HG03196 (cell line): ENCODE measurements at regions not wholly inside any gene's neighbourhood (a gene's known extent, or its start where the extent isn't known, plus 50 kb on each side); places are given as distances from the start of the nearest gene placed in this dataset.
"Not testable (repeated sequence)": the region's sequence is repeated elsewhere in the genome, so short reads cannot be mapped to it uniquely, and the experiment has no call there.

Experiments used
- ATAC-seq: cut with Tn5 transposase; IDR thresholded peaks from one replicate; pipeline ENCODE4 v1.9.1; 2021; ENCODE audit not compliant: unreplicated experiment

GRCh38 chr21:15640113-15640512 is 89.7 kb upstream of the USP25 start:
- not testable (repeated sequence) for ATAC-seq

DNA sequence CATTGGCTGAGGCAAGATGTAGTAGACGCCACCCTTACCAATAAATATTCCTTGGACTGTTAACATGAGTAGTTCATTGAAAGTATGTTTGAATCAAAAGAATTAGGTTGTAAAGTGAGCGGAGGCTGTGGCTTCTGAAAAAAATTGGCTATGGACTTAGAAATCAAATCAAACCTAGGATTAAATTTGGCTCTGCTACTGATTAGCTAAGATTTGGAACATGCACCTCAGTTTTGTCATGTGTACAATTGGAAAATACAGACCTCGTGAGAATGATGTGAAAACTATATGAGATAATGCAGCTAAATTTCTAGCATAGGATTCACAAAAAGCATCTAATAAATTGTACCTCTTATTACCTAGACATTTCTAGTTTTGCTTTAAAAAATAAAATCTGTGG is 85.3 kb upstream of the USP25 start:
- ATAC-seq = no peak

- ATAC-seq = no peak
These were observed 84.0 kb upstream of the USP25 start for GRCh38 chr21:15645830-15646229.

DNA sequence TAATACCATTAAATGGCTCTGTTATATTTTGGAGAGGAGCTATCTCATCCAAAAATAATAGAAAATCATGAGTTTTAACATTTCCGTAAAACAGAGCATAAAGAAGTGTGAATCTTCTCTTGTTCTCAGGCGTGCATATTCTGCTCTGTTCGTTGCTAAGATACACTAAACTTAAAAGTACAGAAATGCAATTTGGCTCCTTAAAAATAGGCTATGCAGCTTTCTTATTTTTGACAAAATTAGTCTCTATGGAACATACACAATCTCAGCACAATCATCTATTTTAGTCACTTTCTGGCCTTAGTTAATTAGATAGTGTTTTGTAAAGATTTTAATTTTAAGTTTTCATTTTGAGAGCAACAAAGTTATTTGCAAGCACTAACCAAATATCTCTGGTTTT is 79.0 kb upstream of the USP25 start:
- no peak for ATAC-seq

GRCh38 chr21:15651172-15651571 is 78.6 kb upstream of the USP25 start:
- no peak for ATAC-seq

GRCh38 chr21:15653710-15654109 is 76.1 kb upstream of the USP25 start:
- no peak for ATAC-seq

- no peak for ATAC-seq
These were observed 75.6 kb upstream of the USP25 start for GRCh38 chr21:15654171-15654570.

DNA sequence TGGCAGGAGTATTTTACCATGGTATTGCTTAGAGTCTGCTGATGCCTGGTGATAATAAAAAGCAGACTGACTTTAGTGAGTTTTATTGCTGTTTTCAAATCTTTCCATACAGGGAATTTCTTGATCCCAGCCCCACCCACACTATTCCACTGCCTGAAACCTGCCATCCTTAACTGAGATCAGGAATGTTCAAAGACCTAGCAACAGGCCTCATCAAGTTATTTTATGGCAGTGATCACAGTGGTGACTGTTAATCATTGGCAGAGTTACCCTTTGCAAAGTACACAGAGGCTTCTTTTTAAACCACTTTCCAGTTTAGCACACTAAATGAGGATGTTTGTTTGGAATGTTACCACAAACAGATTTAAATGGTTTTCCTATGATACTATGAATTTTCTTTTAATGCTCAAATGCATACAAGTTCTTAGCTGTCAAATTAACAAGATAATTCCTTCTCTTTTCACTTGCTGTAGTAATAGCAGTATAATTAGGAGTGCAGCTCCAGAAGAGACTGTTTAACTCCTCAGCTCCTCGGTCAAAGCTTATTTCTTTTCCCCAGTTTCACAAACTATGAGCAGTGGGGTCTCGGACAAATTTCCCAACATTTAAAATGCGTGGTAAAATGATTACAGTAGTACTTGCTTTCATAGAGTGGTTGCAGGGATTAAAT is 69.9 kb upstream of the USP25 start:
- no peak for ATAC-seq

DNA sequence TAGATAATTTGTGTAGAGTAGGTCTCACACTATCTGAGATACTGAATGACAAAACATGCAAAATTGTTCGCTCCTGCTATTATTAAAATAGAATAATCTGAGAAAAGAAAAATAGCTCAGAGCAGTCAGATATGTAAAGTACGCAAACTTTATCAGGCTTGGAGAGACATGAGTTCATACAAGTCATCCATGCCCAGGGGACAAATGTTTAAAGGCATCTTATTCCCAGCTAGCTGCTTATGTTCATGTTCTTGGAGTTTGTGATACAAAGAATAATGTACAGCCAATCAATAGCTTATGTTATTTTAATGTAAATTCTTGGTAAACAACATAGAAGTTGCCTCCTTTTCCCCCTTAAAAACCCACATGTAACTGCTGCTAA is 69.4 kb upstream of the USP25 start:
- ATAC-seq = no peak

DNA sequence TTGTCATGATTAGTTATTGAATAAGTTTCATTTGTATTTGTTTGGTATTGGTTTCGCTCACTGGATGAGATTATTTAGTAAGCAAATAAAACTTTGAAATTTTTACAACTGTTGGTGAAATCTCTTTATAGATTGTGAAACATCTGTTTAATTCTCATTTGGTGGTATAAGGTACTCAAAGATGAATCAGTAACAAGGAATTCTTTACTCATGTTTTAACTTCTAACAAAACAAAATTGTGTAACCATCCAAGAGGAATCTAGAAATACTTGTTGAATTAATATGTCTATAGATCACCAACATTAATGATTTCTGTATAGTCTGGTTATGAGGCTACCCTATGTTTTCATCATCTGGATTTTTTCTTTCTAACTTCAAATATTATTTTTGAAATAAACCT is 62.8 kb upstream of the USP25 start:
- ATAC-seq = no peak

DNA sequence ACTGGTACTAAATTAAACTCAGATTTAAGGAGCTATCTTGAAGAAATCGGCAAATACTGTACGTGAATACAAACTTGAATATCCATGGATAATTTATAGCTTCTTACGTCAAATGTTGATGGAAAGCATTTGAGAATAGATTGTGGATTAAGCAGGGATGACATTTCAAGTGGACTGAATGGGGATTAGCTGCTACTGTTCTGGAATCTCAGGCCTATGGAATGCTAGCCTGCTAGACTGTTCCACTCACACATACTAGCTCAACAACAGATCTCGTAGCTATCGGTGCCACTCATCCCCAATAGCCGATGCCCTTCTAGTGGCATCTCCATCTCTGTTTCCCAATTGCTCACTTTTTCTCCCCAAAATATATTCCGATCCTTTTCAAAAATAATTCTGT is 62.0 kb upstream of the USP25 start:
- no peak for ATAC-seq

DNA sequence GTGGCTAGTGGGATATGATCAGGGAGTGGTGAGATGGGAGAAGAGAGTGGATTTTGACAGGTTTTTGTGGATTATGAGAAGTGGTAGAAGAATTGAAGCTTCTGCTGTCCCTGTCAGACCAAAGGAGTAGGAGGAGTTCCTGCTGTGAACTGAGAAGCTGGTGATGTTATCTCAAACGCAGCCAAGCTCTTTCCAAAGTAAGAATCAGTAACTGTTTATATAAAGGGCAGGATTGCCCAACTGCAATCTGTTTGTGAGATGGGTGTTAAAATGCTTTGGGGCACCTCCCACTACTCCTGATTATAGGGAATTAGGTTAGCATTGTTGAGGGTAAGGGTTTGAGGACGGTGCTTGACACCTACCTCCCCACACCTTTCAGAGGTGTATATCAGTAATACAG is 60.5 kb upstream of the USP25 start:
- no peak for ATAC-seq

DNA sequence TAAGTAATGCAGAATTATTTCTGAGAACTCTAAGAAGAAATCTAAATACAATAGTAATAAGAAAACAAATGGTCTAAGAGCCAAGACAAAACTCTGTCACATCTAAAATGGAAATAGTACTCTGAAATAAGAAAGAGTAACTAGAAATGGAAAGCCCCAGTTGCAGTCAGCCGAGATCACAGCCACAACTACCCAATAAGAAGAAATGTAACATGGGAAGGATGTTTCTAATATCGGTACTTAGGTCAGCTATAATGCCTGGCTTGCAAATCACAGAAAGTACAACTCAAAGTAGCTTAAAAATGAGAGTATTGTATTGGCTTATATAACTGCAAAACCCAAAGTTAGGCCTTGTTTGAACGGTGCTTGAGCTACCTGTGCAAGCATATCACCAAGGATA is 58.6 kb upstream of the USP25 start:
- ATAC-seq = no peak

DNA sequence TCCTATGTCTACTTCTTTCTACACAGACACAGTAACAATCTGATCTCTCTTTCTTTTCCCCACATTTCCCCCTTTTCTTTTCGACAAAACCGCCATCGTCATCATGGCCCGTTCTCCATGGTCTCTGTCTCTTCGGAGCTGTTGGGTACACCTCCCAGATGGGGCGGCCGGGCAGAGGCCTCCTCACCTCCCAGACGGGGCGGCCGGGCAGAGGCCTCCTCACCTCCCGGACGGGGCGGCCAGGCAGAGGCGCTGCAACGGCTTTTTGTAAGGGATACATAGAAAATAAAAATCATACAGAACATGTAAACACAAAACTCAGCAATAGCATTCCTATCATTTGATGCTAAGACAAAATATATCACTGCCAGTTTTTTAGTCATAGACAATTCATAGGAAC is 57.2 kb upstream of the USP25 start:
- ATAC-seq = not testable (repeated sequence)

GRCh38 chr21:15676935-15677334 is 52.8 kb upstream of the USP25 start:
- no peak for ATAC-seq

DNA sequence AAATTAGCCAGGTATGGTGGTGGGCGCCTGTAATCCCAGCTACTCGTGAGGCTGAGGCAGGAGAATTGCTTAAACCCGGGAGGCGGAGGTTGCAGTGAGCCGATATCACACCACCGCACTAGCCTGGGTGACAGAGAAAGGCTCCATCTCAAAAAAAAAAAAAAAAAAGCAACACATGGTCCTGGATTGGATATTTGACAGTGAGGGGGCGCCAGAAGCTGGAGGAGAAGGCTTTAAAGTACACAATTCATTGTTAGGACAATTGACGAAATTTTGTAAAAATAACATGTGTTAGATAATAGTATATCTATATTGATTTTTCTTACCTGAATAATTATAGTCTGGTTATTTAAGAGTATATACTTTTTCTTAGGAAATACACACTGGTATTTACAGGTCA is 50.2 kb upstream of the USP25 start:
- no peak for ATAC-seq
